Stimulated activated CD4-positive, alpha-beta T cell treated with anti-CD3 and anti-CD28 coated beads, Interleukin-15, amount 100 ng/mL, for 24 hours (primary cell): ENCODE measurements at regions not wholly inside any gene's neighbourhood (a gene's known extent, or its start where the extent isn't known, plus 50 kb on each side); places are given as distances from the start of the nearest gene placed in this dataset.

ENCODE experiments used
- DNase-seq: peaks from one replicate; pipeline ENCODE4 v3.0.0-alpha.2; 2020

DNA sequence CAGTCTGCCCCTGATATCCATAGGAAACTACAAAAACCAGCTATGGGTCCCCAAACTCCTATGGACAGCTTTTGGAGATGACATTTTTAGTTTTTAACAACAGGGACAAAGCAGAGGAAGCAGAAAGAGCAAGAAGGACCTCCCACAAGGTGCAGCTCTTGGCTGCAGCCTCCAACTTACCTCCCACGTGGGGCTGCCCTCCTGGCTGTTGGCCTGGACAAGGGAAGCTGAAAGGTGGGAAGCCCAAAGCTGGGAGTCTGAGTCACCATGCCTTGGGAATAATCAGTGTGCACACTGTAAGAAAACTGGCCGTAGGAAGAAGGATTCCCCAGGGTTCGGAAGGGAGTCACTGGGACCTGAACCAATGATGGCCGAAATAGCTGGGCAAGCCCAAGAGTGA lies 51.8 kb upstream of the PAX1 start:
- no peak for DNase-seq

DNA sequence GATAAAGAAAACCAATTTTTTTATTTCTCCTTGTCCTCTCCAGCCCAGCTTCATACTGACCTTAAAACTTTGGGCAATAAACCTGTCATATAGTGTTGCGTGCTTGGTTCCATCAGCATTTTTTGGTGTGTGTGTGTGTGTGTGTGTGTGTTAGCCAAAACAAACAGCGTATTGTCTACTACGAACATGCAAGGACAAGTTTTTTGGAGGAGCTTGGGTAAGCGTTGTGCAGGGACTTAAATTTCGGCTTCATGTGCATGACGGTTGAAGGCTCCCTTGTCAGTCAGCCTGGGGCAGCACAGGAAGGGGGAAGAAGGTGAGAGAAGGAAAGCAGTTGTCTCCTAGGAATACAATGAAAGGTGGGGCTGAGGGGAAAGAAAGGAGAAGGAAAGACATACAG lies 62.0 kb upstream of the PAX1 start:
- no peak for DNase-seq

DNA sequence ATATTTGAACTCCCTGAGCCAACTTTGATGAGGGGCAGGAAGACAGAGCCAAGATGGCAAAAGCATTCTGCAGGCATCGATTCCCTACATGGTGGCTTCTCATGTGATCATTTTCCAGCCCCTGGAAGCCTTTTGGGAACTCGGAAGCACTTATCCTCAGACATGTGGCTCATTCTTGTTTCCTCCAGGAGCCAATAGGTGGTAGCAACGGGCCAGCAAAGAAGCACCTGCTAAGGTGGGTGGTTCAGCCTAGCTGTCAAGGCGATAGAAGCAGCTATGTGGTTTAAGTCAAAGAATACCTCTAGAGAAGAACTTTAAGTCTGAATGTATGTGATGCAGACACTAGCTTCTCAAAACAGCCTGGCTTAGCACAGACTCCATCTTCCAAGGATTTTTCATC lies 64.9 kb upstream of the PAX1 start:
- DNase-seq, result peak; percentile 4

DNA sequence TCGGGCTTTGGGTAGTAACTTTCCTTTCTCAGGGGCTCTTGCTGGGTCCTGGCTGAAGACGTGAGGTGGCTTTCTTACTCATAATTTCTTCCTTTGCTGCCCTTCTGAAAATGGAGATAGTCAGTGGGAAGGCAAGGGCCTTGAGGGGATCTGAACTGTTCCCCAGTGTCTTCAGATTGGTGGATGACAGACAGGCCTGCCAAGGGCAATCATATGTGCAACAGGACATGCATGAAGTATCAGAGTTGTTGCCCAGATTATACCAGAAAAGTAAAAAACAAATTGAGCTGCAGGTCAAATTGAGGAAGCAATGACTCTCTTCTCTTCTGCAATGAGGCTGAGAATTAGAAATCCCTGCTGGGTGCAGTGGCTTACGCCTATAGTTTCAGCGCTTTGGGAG lies 71.6 kb upstream of the PAX1 start:
- DNase-seq, result no peak

DNA sequence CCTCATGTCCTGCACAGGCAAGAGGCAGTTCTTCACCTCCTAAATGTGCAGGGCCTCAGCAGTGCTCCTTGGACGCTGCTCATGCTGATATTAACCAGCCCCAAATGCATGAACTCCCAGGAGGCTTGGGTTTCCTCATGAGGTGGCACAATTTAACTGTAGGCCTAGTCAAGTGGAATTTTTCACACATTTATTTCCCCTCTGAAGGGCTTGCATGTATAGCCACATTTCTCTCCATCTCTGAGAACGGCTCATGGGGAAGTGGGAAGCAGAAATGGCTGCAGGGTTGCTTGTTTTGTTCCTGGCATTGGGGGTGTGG lies 72.8 kb upstream of the PAX1 start:
- DNase-seq, result no peak

DNA sequence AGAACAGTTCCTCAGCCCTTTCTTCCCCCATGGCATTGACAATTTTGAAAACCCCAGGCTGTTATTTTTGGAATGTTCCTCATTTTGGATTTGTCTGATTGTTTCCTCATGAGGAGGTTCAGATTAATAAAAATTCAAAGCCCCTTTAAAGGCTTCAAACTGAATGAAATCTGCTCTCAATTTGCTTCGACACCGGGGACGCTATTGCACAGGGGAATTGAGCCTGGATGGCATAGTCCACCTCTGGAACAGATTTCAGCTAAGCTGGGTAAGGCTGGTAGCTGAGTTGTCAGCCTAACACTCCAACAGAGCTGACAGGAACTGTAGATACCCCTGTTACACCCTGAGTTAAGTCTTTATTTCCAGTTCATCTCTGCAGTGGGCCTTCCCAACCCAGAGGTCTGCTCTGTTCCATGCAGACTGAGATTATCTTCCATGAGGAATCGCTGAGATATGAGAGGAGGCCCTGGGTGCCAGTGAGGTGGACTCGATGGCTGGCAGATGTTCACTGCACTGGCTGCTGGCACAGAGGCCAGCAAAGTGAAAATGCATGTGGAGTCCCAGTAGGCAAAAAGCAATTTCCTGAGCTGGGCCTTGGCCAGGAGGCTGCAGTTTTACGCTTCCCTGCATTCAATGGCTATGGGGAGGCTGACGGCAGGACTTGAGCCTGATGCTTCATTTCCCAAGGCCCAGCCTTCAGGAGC lies 73.3 kb upstream of the PAX1 start:
- no peak for DNase-seq

DNA sequence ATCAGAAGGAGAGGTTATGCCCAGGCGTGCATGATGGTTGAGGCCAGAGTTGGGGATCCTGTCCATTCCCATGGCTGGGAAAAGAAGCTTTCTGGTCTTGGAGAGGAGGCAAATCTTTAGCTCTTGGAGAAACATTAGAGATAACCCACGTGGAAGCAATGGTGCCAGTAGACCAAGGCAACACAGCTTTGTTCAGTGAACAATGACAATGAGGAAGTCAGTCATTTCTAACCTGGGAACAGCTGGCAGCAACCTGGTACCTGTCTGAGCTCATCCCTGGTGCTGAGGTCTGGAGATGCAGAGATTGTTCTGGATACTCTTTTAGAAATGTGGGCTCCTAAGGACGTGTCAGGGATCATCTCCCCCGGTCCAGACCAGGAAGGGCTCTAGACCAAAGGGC lies 76.7 kb upstream of the PAX1 start:
- DNase-seq, result no peak

DNA sequence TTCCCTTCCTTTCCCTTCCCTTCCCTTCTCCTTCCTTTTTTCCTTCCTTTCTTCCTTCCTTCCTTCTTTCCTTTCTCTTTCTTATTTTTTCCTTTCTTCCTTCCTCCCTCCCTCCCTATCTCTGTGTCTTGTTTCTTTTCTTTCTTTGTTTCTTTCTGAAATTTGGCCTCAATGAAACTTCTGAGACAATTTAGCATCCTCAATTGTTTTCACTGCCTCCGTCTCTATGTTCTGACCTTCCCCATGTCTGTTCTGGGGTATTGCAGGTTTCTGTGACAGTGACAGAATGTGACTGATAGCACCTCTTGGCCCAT lies 81.7 kb upstream of the PAX1 start:
- DNase-seq, result no peak

DNA sequence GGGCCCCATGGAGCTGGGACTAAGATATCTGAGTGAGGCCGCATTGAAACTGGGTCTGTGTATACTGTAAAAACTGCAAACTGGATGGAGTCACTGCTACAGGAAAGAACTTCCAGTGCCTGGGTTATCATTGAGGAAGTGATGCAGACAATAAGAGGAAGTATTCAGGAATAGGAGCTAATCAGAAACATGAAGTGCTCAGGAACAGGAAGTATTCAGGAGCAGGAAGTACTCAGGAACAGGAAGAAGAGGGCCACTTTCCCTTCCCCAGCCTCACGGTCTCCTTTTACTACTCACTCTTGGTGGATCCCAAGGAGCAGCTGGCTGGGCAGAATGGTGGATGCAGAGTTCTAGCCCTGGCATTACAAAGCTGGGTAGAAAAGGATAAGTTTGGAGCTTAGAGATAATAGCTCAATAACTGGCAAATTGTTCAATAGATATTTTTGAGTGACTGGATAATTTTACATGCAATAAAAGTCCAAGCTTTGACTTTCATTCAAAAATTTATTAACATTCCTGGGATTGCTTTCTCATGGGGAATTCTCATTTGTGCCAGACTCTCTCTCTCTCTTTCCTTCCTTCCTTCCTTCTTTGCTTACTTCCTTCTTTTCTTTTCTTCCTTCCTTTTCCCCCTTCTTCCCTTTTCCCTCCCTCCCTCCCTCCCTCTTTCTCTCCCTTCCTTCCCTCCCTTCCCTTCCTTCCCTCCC lies 82.2 kb upstream of the PAX1 start:
- no peak for DNase-seq

DNA sequence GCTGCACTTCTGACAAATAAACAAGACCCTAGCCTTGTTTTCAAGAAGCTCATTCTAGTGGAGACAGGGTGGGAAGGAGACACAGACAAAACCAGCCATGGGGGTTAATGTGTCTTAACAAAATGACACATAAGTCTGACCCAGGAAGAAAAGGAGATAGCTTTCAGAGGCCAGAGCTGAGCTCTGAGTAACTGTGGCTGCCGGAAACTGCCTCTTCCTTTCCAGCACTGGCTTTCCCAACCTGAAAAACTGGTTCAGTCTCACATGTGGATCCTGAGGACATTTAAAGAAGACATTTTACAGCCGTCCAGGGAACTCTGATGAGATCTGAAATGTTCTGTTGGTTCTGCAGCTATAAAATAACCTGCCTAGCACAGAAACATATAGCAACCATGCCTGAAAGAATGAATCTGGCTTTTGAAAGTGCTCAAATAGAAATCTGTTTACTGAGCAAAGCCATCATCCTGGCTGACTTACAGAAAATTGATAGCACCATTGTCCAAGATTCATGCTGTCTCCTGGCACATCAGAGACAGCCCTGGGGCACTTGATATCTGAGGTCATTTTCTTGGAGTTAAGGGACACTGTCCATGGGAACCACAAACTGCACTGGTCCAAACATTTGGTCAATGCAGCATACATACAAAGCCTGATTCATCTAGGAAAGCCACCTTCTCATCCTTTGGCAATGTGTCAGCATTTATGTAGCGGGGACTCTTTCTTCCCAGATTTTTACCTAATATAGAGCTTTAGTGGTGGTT lies 83.2 kb upstream of the PAX1 start:
- DNase-seq, result no peak

DNA sequence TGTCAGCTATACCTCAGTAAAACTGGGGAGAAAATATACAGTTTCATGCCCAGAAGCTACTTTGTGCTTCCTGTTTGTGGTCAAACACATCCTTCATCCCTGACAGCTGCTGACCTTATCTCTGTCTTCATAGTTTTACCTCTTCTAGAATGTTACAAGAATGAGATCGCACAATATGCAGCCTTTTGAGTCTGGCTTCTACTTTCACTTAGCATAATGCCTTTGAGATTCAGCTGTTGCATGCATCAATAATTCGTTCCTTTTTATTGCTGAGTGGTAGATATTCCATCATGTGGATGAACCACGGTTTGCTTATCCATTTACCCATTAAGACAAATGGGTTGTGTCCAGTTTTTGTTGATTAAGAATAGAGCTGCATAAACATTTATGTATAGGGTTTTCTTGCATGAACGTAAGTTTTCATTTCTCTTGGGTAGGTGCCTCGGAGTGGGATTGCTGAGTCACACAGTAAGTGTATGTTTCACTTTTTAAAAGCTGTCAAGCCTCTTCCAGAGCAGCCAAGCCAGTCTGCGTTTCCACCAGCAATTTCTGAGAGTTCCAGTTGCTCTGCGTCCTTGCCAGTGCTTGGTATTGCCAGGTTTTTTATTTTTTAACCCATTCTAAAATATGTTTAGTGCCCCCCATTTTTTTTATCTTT lies 86.6 kb upstream of the PAX1 start:
- DNase-seq, result no peak

DNA sequence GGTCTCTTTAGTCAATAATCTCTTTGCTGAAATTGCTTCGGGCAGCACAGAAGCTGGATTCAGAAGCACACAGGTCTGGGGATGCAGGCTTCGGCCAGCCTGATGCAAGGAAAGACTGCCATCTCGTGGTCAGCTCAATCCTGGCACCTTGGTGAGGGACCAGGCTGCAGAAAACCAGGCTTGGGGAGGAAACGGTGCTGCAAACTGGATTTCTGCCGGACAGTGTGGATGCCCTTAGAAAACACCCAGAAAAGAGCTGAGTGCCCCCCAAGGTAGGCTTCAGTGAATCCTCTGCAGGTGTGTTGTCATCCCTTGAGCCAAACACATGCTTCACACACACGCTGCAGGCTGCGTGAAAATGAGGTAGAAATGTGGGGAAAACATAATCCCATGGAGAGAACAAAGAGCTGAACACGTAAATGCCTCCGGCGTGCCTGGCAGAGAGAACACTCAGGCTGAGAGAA lies 89.8 kb upstream of the PAX1 start:
- DNase-seq, result peak; percentile 70

DNA sequence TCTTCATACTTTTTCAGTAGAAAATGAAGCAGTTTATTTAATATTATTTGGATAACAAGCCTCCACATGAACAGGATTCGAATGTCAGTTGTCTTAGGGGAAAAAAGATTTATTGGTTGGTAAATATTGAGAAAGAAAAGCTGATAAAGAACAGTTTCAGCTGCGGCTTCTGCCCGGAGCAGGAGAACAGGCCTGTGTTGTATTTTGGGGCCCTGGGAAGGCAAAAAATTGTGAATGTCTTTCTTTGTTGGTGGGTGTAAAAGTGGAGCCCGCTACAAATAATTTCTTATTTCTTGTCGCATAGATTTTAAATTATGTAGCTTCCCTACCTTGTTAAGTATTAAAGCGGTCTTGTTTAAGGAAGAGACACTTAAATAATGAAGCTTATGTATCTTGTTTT lies 90.5 kb upstream of the PAX1 start:
- DNase-seq, result no peak

DNA sequence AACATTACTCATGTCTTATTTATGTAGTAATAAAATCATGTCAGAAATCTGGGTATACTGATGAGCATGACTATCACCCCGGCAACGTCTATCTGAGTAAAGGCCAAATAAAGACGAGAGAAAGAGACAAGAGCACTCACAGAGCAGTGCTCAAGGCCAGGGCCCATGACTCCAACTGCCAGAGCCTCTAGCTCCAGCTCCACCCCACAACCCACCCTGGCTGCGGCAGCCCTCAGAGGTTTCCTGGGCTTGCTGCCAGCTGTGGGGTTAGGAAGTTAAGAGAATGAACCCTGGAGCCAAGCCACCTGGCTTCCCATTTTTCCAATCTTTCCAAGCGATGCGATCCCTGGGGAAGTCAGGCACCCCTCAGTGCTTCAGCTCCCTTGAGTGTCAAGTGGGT lies 92.0 kb upstream of the PAX1 start:
- DNase-seq, result no peak

DNA sequence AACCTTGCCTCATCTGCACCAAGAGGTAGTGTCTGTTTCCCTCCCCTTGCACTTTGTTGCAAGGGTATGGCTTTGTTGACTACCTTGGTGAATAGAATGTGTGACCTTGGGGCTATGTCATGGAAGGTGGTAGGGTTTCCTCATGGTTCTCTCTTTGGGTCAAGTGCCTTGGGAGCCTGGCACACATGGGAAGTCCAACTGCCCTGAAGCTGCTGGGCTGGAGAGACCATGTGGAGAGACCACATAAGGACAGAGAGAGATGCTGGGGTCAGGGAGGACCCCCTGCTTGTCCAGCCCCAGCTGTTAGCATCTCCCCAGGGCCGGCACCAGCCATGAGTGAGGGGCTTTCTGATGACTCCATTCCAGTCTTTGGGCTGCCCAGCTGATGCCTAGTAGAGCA lies 95.5 kb upstream of the PAX1 start:
- no peak for DNase-seq

DNA sequence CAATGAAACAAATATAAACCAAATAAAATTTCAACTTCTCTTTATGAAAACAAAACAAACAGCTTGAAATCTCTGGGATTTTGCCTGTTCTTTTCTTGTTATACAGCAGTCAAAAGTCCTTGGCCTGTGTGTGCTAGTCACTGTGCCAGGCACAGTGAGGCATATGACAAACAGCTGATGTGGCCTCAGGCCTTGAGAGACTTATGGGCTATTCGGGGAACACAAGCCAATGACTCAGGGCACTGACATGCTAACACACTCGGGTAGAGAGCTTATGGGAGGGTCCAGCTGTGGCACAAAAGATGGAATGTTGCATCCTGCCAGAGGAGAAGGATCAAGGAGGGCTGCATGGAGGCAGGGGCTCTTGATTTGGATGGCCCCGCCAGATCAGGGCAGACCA lies 95.4 kb upstream of the NKX2-2 start:
- no peak for DNase-seq

DNA sequence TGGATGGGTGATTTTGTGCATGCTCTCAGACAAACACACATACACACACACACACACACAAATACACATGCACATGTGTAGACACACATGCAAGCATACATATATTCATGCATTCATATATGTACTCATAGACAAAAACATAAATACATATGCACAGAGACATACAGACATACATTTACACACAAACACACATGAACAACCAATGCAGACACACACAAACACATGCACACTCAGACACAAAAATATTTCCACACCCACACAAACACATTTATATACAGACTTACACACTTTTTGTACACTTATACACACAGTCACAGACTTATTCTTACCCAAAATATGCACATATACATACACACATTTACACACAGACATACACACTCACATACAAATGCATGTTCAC lies 94.9 kb upstream of the NKX2-2 start:
- DNase-seq, result no peak

DNA sequence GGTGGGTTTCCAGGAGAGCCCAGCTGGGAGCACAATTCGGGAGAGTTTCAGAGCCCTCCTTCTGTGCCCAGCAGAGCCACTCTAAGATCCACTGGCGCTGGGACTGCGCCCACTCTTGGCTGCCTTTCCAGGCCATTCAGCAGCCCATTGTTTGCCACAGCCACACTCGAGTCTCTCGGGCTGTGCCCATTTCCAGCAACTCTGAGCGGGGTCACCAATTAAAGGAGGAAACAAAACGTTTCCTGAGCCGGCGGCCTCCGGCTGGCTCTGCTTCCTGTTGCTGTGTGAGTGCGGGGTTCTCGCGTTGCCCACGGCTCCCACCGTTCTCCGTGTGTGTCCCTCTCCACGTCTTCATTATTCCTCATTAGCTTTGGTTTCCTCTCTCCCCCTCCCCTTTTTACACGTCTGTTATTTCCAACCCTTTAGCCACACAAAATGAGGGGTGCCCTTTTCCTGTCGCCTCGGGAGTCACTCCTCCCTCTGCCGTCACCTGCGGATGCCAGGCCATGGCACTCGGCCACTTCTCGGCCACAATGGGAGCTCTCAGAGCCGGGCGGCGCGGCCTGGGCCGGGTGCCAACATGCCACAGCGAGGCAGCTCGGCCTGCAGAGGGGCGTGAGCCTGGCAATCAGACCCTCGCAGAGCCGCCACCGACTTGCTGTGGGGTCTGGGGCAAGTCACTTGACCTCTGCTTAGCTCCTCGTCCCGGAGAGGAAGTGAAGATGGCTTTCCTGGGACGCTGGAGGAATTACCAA lies 94.3 kb upstream of the NKX2-2 start:
- DNase-seq, result no peak

DNA sequence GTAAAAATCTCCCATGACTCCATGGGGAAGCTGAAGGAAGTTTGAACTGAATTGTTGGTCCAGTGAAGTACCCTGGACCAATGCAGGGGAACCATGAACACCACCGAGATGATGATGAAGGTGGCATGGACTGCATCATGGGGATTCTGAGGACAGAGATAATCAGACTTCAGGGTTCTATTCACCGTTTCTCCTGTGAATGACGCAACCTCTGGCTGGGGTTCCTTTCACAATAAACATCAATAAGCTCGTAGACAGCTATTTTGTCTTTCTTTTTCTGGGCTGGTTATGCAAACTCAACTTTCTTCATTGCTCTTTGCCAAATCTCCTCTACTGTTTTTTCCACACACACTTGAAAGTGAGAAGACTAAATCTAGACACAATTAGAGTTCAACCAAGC lies 87.9 kb upstream of the NKX2-2 start:
- DNase-seq, result no peak

DNA sequence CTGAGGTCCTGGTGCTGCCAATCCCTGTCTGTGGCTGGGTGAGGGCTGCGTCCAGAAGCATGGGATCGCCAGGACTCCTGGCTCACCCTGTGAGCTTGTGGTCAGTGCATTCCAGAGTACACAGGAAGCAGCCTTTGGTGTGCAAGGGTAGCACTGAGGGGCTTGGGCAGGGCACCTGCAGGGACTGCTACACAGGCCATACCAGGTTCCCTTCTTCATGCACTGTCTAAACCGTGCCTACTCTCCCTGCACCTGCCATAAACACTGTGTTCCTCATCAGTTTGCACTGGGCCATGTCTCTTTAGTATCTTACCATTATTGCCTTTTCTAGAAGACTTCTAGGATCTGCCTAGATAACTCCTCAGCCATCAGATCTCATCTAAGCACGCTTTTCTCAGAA lies 72.8 kb upstream of the NKX2-2 start:
- no peak for DNase-seq

DNA sequence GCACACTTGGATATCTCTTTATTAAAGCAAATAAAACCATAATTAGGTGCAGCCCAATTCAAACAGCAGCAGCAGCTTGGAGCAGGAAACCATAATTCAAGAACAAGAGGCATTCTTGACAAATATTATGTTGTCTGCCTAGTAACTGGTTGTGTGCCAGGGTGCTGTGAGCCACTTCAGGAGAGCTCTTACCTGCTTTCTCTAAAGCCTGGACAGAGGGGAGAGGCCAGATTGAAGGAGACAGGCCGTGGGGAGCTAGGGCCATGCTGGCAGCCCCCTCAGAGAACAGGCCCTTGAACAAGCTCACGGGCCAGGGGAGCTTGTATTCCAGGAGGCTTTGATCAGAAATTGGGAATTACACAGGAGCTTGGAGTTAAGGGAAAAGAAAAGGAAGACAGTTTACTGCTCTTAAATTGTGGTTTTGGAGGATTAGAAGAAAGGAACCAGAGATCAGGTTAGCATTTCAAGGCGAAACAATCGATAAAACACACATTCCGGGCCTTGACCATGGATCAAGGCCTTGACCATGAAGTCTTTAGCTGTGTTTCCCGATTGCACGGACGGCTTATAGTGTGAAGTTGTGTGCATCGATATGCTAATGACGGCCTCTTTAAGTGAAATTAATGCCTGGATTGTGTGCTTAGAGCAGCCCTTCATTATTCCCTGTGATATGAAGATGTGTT lies 69.8 kb upstream of the NKX2-2 start:
- DNase-seq, result no peak

DNA sequence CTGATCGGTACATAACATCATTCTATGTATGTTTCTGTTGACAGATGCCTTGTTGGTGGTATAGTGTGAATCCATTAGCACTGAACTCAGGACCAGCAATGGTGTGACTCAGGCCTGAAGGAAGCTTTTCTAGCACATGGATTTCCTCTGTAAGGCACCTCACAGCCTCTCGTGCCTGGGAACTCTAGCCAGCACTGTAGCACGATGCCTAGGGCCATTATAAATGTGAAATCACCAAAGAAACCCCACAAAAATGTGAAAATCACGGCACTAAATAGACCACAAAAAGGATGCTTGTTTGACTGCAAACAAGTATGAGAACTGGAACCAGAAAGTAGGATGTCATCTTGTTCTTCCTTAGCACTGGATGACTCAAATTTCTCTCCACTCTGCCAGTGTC lies 63.7 kb upstream of the NKX2-2 start:
- no peak for DNase-seq
